ENCODE measurements at regions not wholly inside any gene's neighbourhood (a gene's known extent, or its start where the extent isn't known, plus 50 kb on each side); places are given as distances from the start of the nearest gene placed in this dataset.

DNA sequence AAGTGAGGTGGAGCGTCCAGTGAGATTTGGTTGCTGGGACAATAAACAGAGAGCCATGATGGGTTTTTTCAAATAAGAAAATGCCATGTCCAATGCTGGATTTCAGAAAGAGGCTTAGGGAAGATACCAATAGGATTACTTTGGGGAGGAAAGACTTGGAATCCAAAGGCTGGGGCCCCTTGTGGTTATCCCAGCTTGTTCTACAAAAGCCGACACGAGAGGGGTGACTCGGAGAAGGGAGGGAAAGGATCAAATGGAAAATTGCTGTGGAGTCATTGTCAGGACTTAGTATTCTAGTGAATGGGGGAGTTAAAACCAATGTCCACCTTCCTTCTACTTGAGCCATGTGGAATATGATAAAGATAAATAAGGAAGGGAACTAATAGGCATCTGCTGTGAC is 305.5 kb downstream of the SOX9 start:
- no peak for DNase-seq (ENCODE audit: low spot score)

DNA sequence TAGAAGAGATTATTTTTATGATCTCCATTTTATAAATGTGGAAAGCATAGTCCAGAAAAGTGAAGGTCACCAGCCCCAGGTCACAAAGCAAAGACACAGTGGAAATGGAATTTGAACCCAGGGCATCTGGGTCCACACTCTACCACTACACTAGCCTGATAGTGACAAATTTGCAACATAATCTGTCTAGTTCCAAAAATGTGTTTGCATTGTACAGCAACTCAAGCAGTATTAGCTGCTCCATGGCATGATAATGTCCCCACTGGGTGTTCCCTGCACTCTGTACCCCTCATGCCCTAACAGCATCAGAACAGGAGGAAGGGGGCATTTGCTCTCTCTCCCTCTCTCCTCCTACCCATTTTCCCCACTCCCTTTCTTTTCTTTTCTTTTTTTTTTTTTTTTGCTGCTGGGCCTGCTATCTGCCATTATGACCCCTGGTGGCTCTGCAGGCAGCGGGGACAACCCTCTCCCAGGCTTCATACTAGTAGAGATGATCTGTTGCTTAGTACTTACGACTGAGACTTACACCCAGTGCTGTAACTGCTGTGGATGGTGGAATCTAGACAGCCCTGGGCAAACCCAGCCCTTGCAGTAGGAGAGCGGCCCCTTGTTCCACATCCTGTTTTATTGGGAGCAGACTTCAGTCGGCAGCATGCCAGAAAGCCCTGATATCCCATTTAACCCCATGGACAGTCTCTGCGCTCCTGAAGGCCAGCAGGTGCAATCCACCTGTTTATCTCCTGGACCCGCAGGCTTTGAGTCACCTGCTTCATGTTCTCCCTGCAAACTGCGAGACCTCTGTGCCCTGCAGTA is 306.3 kb downstream of the SOX9 start:
- DNase-seq (ENCODE audit: low spot score), result no peak

DNA sequence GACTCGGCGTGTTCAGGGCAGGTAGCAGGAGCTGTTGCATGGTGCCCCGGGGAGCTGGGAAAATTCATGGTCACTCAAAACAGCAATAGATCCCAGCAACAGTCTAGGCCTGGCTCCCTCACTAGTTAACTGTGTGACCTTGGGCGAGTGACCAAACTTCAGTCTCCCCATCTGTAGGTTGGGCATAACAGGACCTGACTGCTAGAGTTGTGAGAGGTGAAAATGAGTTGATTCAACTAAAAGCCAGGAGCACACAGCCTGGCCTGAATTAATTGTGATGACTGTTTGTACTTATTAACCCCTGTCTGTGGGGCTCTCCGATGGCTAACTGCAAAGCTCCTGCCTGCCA is 306.9 kb downstream of the SOX9 start:
- DNase-seq (ENCODE audit: low spot score), result no peak

DNA sequence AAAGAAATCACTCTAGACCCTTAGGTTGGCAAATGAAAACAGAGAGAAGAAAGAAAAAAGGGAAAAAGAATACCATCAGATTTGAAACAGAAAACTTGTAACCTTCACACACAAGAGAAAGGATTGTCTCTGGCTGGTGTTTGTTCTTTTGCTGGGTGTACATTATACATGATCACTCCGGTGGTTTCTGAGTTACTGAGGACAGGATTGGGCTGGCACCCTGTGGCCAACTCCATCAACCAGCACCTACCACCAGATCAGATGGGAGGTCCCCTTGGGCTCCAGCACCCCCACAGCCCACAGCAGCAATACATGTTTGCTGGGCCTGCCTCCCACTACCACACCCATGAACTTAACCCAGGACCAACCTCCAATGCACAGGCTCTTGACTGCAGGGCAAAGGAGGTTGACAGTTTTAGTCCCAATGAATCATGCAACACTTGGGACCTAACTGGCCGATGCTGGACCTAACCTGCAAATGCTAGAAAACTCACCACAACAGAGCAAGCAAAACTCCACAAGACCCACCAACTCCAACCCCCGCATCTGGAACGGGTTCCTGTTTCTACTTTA is 308.3 kb downstream of the SOX9 start:
- DNase-seq (ENCODE audit: low spot score), result no peak

DNA sequence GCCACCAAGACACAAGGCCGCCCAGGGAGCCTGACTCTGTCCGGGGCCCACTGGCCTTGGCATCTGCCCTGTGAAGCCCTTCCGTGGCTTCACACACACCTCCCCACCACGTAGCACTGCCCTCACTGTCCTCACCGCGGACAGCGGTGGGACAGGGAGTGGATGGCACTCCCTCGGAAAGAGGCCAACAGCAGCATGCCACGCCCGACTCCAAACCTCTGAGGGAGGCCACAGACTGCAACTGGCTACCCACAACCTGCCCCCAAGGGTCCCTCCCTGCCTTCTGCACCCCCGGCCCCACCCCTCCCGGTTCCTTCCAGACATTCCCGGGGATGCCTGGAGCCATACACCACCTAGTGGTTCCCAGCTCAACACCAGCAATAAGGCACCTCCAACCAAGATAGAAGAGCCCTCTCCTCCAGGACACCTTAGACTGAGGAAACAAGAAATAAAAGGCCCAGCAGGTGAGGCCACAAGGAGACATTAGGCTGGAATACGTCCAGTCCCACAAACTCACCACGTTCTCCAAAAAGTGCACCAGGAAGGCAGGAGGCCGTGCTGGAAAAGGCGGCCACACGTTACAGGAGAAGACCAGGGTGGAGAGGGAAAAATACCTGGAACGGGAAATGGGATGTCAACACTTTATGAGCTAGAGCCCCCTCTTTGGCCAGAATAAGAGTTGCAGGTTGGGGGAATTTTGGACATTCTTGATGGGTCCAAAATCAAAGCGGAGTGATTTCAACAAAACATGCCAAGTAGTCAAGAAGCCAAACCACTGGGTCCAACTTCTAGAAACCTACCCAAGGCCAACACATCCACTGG is 310.0 kb downstream of the SOX9 start:
- DNase-seq (ENCODE audit: low spot score), result no peak

DNA sequence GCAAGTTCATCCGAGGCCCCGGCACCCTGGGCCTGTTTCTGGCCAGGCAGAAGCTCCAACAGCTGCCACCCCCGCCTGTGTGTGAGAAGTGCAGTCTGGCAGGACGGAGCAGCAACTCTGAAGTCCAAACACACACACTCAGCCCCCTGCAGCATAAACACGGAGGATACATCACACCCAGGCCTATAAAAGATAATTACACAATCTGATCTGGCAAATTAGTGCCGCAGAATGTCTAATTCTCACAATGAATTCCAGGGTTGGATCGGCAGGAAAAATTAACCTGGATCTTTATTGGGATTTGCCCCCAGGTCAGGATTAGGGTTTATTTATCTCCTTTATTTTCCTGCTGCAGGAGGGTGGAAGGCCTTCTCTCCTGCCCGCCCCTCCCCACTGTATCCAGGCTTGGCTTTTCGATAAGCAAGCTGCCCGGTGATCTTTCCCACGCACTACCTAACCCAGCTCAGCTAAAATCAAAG is 311.4 kb downstream of the SOX9 start:
- DNase-seq (ENCODE audit: low spot score), result no peak

DNA sequence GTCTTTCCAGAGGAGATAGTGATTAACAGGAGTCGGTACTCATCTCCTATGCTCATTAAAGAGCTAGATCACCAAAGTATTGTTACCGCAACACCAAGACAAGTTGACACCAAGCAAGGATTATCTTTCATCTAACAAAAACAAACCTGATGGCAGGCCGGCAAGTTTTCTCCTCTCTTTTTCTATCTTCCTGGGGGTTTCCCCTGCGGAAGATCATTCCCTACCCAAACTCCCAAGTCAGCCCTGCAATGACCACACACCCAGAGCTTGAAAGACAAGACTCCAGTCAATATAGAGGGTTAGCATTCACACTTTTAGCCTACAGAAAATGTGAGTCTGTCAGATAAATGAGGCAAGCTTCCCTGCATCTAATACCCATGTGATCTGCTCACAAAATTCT is 312.1 kb downstream of the SOX9 start:
- DNase-seq (ENCODE audit: low spot score), result no peak

DNA sequence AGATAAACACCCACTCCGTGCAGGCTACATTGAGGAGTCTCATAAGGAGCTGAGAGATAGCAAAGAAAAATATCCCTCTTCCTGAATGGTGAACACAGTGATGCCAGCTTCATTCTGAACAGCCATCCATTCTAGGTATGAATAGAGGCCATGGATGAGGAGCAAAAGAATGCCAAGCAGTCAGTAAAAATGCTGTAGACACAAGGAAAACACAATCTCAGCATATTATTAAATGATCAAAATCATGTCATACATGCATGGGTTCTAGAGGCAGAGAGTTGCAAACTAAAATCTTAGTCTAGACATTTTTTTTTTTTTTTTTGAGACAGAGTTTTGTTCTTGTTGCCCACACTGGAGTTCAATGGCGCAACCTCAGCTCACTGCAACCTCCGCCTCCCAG is 313.0 kb downstream of the SOX9 start:
- DNase-seq (ENCODE audit: low spot score), result no peak

DNA sequence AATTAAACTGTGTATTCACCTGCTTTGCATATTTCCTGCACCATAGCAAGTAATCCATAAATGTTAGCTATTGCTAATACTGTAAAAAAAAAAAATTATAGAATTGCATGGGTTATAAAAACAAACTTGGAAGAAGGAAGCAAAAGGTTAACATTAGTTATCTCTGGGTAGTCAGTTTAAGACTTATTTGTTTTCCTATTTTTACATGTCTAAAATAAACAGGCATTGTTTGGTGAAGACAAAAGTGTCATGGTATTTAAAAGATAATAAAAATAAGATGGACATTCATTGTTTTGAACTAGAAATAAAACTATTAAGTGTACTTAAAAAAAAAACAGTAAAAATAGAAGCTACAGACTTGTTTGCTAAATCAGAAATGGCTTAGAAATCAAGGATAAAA is 313.8 kb downstream of the SOX9 start:
- DNase-seq (ENCODE audit: low spot score), result no peak

DNA sequence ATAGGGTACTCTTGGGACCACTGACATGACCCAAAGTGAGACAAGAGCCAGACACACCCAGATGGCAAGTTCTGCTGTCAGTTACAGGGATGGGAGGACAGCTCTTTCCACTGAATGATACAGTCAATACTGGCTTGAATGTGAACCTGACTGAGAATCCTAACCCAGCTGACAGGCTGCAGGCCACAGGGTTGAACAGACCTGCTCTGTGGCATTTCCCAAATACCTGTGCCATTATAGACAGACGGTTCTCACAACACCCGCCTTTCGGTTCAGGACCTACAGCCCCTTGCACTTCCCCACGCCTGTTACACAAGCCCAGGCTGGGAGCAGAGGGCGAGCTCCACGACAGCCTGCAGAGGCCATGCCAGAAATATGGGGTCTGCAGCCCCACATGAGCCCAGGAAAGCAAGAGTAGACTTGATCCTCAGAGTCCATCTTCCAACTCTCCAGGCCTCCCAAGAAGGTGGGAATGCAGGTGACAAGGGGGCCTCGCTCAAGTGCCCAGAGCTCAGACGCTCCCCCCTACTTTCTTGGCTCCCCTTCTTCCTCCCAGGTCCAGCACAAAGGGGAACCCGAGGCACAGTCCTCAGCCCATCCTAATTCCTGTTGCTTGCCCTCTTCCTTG is 314.3 kb downstream of the SOX9 start:
- DNase-seq (ENCODE audit: low spot score), result no peak

DNA sequence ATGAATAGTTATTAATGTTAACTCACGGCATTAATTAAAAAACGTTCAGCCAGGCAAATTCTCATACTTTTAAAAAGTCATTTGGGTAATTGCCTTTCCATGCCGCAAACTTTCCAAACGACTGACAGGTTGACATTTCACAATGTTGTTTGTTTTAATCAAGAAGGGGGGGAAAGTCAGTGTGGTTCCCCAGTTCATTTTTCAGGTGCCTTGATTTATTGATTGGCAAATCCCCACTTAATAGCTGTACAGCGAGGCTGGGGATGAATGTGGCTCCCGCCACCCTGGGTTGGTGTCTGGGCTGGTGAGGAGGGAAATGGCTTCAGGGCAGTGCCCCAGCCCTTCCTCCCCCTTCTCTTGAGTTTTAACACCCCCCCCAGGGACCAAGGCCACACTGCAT is 318.0 kb downstream of the SOX9 start:
- no peak for DNase-seq (ENCODE audit: low spot score)

DNA sequence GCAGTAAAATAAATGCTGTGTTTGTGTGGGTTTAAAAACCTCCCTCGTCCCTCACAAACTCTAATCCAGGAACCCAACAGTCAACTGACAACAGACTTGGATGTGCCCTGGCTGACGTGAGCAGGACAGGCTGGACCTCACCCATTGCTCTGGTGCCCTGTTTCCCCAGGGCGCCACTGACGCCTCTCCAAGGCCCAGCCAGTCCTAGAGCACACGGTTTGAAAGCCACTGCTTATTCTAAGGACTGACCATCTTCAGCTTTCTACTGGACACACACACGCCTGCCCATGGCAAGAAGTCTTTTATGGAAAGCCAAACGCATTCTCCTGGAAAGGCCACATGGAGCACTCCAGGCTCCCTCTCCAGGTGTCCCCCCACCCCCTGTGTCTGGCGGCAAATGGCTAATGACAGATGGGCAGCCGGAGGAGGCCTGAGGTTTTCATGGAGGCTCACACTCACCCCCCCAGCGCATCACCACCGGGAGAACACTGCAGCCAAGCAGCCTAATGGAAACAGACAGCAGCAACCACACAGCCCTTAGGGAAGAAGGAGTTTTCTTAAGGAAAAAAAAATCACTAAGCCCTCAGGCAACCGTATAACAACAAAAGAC is 319.2 kb downstream of the SOX9 start:
- no peak for DNase-seq (ENCODE audit: low spot score)

DNA sequence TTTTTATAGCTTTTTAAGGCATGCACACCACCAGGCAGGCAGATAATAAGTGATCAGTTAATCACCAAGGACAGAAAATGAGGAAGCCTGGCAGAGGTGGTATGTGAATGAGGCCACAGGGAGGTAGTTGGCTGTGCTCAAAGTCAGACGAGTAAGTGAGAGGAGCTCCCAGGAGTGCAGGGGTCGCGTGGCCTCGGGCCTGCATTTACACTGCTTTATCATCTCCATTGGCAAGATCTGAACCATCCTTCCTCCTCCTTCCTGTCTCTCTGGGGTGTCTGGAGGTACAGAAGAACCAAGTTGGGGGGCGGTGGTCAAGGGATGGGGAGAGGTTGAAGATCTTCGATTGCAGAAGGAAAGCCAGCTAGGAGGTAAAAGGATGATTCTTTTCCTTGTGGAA is 320.1 kb downstream of the SOX9 start:
- DNase-seq (ENCODE audit: low spot score), result no peak

DNA sequence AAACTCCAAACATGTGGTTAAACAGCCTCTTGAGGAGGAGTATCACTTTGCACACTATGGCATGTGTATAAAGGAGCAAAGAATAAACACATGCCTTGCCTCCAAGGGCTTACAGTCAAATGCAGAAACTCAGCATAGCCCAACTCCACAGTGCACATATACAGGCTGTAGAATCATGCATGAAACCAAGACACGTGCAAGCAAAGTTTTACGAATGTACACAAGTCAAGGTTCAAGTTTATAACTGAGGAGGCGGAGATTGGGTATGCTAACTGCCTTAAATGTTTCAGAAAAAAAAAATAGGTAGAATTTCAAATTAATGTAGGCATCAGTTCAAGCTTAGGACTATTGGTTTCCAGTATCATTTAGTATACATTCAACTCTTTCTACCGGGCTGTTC is 321.1 kb downstream of the SOX9 start:
- DNase-seq (ENCODE audit: low spot score), result no peak

DNA sequence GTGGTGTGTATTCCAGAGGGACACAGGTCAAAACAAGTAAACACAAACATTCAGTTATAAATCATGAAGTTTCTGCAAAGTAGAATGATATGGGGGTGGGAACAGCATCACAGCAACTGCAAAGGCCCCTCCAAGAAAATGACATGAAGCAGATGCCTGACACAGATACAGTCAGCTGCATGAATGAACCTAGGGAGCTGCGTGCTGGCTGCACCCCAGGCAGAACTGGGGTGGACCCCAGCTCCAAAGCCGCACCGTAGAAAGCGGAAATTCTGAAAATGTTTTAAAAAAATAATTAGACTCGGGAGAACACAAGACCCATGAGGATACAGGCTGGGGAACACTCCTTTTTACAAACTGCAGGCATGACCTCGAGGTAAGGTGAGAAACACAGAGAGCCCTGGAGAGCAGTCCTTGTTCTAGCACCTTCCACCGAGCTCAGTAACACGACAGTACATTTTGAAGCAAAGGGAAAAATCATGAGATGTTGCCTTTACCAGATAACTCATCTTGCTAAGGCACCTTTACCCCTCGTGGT is 323.8 kb downstream of the SOX9 start:
- DNase-seq (ENCODE audit: low spot score), result no peak

DNA sequence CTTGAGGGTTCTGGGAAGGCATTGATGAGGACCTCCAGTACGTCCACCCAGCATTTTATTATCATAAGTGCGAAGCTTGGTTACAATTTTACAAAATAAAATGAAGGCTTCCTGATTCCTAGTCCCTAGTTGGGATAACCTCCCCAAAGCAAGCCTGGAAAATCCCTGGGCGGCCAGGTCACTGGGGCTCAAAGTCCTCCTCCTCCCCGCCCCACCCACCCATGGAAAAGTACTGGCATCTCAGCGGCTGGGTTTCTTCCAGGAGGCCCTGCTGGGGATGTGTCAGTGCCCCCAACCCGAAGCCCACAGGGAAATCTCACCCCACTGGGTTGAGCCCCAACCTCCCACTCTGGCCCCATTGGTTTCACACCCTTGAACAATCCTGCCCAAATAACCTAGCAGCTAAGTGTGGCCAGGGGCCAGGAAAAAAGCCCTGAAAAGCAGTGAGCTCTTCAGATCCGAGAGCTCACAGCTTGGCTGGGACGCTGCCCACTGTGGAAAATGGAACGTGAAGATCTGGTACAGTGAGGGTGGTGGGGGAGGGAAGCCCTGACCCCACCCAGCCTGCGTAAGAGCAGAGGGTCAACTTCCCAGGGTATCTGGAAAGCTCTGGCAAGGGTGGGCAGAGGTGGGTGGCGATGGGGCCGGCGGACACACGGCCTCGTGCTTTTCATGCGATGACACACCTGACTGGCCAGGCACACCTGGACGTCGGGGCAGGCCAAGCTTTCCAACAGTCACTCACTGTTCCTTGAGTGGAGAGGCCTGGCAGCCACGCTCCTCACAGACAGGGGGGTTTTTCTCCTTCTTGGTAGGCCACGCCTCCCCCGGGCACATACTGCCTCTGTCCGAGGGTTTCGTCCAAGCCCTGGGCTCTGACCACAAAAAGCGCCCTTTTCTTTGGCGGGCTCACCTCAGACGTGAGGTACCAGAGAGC is 324.5 kb downstream of the SOX9 start:
- no peak for DNase-seq (ENCODE audit: low spot score)

DNA sequence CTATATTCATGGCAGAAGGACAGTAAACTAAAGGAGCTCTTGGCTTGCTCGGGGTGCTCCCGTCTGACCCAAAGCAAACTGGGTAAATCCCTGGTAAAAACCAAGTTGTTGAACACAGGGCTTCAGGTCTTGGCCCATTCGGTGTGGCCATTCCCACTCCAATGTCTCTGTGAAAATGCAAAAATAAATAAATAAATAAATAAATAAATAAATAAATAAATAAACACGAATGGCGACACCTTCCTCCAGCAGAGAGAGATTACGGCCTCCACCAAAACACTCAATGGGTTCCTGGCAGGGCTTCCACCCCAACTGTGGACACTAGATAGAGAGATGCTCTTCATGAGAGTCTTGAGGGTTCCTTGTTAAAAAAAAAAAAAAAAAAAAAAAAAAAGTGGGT is 325.3 kb downstream of the SOX9 start:
- DNase-seq (ENCODE audit: low spot score), result no peak

DNA sequence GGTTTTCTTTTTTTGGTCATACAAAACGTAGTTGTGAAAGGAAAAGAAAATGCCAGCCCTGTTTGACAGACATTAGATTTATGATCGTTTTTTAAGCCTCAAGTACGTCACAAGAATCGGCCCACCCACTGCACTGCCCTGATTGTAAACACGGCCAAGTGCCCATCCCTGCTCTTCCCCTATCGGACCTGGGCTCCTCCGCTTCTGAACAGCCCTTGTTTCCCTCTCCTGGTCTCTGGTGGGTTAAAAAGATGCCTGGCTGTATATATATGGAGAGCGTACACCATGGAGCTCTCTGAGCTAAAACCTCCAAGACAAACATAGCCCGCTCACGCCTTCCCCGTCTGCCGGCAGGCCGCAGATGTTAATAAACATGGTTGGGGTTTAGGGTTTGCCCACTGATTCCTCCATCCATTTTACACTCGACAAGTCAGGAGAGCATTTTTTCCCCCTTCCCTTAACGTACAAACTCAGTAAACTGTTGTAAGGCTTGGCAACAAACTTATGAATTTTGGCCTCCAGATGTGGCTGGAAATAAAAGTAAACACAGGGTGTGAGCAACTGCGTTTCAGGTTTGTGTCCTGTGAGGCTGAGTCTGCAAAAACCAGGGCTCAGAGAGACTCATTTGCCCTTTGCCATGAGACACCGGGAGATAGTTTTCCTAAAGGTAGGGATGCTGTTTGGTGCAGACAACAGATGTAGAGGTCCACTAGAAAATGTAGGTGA is 325.9 kb downstream of the SOX9 start:
- DNase-seq (ENCODE audit: low spot score), result no peak

DNA sequence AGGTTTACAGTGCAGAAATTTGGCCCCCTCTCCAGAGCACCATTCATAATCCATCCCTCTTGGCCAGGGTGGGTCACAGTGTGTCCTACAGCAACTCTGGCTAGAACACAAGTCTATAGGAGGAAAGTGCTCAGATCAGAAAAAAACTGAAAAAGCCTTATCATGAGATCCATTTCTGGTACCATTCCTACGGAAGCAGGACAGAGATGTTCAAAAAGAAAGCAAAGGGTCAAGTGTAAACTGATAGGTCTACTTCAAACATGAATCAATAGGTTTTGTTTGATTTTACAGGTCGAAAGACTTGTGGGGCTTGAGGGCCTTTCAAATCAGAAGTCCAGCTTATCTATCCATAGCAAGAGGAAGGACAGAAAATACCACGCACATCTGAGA is 326.4 kb downstream of the SOX9 start:
- no peak for DNase-seq (ENCODE audit: low spot score)

DNA sequence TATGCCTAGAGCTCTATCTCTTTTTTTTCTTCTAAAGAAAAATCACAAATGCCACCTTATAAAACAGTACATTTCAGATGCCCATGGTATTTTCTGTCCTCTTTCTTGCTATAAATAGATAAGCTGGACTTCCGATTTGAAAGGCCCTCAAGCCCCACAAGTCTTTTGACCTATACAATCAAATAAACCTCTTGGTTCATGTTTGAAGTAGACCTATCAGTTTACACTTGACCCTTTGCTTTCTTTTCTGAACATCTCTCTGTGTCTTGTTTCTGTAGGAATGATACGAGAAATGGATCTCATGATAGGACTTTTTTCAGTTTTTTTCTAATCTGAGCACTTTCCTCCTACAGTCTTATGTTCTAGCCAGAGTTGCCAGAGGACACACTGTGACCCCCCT is 327.2 kb downstream of the SOX9 start:
- no peak for DNase-seq (ENCODE audit: low spot score)

Measured in hepatic stellate cell (primary cell).